Type B pancreatic cell (in vitro differentiated cells): ENCODE measurements at regions not wholly inside any gene's neighbourhood (a gene's known extent, or its start where the extent isn't known, plus 50 kb on each side); places are given as distances from the start of the nearest gene placed in this dataset.

Experiments
- DNase-seq: peaks from one replicate; pipeline ENCODE4 v3.0.0; 2021; ENCODE audit warnings: mixed read lengths; ENCODE audit not compliant: unreplicated experiment; ENCODE audit errors: extremely low spot score
- H3K27ac Mint-ChIP-seq: 2 replicates; pipeline ENCODE4 v1.8.0; 2021; ENCODE audit warnings: mild to moderate bottlenecking, mixed read lengths
- H3K27me3 Mint-ChIP-seq: 2 replicates; pipeline ENCODE4 v1.8.0; 2021; ENCODE audit warnings: mixed read lengths
- H3K36me3 Mint-ChIP-seq: 2 replicates; pipeline ENCODE4 v1.8.0; 2021; ENCODE audit warnings: mixed read lengths
- H3K4me1 Mint-ChIP-seq: one replicate; pipeline ENCODE4 v1.8.0; 2021; ENCODE audit warnings: mixed read lengths; ENCODE audit not compliant: unreplicated experiment
- H3K4me3 Mint-ChIP-seq: 2 replicates; pipeline ENCODE4 v1.8.0; 2021; ENCODE audit warnings: mild to moderate bottlenecking, mixed read lengths
- H3K9me3 Mint-ChIP-seq: 2 replicates; pipeline ENCODE4 v1.8.0; 2021; ENCODE audit warnings: mixed read lengths
- TF ChIP-seq, protein P1 (sequence below): fragments of 200-600 bp; sonication (generic); conservative IDR thresholded peaks from 2 replicates; pipeline ENCODE4 v1.5.0; 2021; ENCODE audit warnings: antibody characterized with exemption, mild to moderate bottlenecking

GRCh38 chr17:12438212-12438611 is 227.5 kb upstream of the MYOCD start:
- no peaks in the 10 kb centered on the region for H3K36me3 Mint-ChIP-seq
- H3K27me3 Mint-ChIP-seq = peaks cover 3% of the 10 kb centered on the region
- DNase-seq = no peak
- no peak overlapping the region for H3K4me3 Mint-ChIP-seq
- peaks cover 4% of the 10 kb centered on the region for H3K9me3 Mint-ChIP-seq
- H3K4me1 Mint-ChIP-seq = no peaks in the 10 kb centered on the region
- H3K27ac Mint-ChIP-seq = no peak overlapping the region
- TF ChIP-seq, protein P1, sequence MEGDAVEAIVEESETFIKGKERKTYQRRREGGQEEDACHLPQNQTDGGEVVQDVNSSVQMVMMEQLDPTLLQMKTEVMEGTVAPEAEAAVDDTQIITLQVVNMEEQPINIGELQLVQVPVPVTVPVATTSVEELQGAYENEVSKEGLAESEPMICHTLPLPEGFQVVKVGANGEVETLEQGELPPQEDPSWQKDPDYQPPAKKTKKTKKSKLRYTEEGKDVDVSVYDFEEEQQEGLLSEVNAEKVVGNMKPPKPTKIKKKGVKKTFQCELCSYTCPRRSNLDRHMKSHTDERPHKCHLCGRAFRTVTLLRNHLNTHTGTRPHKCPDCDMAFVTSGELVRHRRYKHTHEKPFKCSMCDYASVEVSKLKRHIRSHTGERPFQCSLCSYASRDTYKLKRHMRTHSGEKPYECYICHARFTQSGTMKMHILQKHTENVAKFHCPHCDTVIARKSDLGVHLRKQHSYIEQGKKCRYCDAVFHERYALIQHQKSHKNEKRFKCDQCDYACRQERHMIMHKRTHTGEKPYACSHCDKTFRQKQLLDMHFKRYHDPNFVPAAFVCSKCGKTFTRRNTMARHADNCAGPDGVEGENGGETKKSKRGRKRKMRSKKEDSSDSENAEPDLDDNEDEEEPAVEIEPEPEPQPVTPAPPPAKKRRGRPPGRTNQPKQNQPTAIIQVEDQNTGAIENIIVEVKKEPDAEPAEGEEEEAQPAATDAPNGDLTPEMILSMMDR = no peak

GRCh38 chr17:12438813-12439586 is 226.7 kb upstream of the MYOCD start:
- no peak for DNase-seq
- no peak overlapping the region for H3K4me3 Mint-ChIP-seq
- H3K27ac Mint-ChIP-seq = no peak overlapping the region
- peaks cover 3% of the 10 kb centered on the region for H3K27me3 Mint-ChIP-seq
- H3K4me1 Mint-ChIP-seq = no peaks in the 10 kb centered on the region
- H3K9me3 Mint-ChIP-seq = peaks cover 4% of the 10 kb centered on the region
- no peaks in the 10 kb centered on the region for H3K36me3 Mint-ChIP-seq
- TF ChIP-seq, protein P1 = no peak

DNA sequence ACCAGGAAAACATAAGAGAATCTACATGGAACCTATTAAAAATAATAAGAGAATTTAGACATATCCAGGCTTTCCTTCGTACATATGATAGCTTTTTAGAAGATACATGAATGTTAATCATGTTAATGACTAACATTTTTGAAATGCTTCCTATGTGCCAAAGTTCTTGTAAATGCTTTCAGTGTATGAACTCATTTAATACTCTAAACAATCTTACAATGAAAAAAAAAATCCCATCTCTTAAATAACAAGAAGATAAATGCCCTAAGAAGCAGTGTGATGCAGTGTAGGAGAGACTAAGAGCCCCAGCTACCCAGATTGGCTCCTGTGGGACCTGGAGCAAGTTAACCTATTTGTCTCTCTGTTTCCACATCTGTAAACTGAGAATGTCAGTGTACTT is 220.4 kb upstream of the MYOCD start:
- Mint-ChIP-seq H3K36me3 (no peaks in the 10 kb centered on the region), H3K9me3 (peaks cover 4% of the 10 kb centered on the region), H3K4me1 (no peaks in the 10 kb centered on the region), H3K27me3 (peaks cover 4% of the 10 kb centered on the region), H3K4me3 (no peak overlapping the region), H3K27ac (no peak overlapping the region)
- no peak for DNase-seq
- TF ChIP-seq, protein P1 = no peak

GRCh38 chr17:12457493-12457892 is 208.2 kb upstream of the MYOCD start:
- H3K27ac Mint-ChIP-seq = no peak overlapping the region
- TF ChIP-seq, protein P1 = no peak
- H3K27me3 Mint-ChIP-seq = no peaks in the 10 kb centered on the region
- H3K4me1 Mint-ChIP-seq = no peaks in the 10 kb centered on the region
- no peak overlapping the region for H3K4me3 Mint-ChIP-seq
- H3K9me3 Mint-ChIP-seq = peaks cover 8% of the 10 kb centered on the region
- no peak for DNase-seq
- H3K36me3 Mint-ChIP-seq = no peaks in the 10 kb centered on the region

DNA sequence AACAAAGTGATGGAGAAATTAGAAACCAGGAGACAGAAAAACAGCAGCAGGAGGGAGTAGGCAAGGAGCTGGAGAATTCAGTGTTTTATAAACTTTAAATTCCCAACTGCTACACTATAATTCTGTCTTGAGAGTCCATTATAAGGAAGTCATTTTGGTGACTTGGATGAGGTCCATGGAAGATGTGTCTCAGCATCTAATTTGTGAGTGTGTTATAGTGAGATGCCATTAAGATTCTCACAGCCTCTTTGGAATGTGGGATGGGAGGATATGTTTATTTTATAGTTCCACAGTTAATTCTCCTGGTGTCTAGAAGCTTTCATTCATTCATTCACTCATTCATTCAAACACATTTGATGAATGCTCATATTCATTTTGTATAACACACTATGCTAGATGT is 206.0 kb upstream of the MYOCD start:
- no peaks in the 10 kb centered on the region for H3K36me3 Mint-ChIP-seq
- peaks cover 8% of the 10 kb centered on the region for H3K9me3 Mint-ChIP-seq
- no peaks in the 10 kb centered on the region for H3K27me3 Mint-ChIP-seq
- H3K4me3 Mint-ChIP-seq = no peak overlapping the region
- H3K27ac Mint-ChIP-seq = no peak overlapping the region
- DNase-seq = no peak
- H3K4me1 Mint-ChIP-seq = no peaks in the 10 kb centered on the region
- TF ChIP-seq, protein P1 = no peak
